DND-41 (cell line): ENCODE measurements at regions not wholly inside any gene's neighbourhood (a gene's known extent, or its start where the extent isn't known, plus 50 kb on each side); places are given as distances from the start of the nearest gene placed in this dataset.

Experiments used
- ATAC-seq: fragments of 200-7000 bp; cut with Tn5 transposase; 3 replicates; pipeline ENCODE4 v1.9.1; 2021; ENCODE audit warnings: low read depth; ENCODE audit not compliant: insufficient read depth
- DNase-seq: peaks from one replicate; pipeline ENCODE4 v3.0.0-alpha.2; 2020
- H2AFZ ChIP-seq: 2 replicates; pipeline ENCODE4 v1.6.0; 2012; ENCODE audit warnings: low read depth, low read length
- H3K27ac ChIP-seq: 2 replicates; pipeline ENCODE4 v1.5.1; 2012; ENCODE audit warnings: low read length, inconsistent platforms
- H3K27me3 ChIP-seq: fragments of 200-600 bp; sonication (generic); 2 replicates; pipeline ENCODE4 v1.6.0; 2012; ENCODE audit warnings: low read length, mild to moderate bottlenecking, inconsistent platforms; ENCODE audit not compliant: insufficient read depth, poor library complexity
- H3K36me3 ChIP-seq: 2 replicates; pipeline ENCODE4 v1.5.1; 2012; ENCODE audit warnings: low read length, inconsistent platforms; ENCODE audit not compliant: insufficient read depth
- H3K4me1 ChIP-seq: 2 replicates; pipeline ENCODE4 v1.5.1; 2012; ENCODE audit warnings: mild to moderate bottlenecking, low read length; ENCODE audit not compliant: insufficient read depth
- H3K4me2 ChIP-seq: 2 replicates; pipeline ENCODE4 v1.6.0; 2012; ENCODE audit warnings: mild to moderate bottlenecking, moderate library complexity, low read length, inconsistent platforms; ENCODE audit not compliant: insufficient read depth
- H3K4me3 ChIP-seq, 2 experiments: fragments of 200-600 bp in 1 of 2; shearing (Covaris generic) in 1 of 2; 2 replicates each; pipeline ENCODE4 v1.5.1; 2012 to 2016; ENCODE audit warnings: inconsistent platforms in 2 of 2, low read length in 2 of 2, mild to moderate bottlenecking in 2 of 2, low read depth in 1 of 2, moderate library complexity in 1 of 2
- H3K79me2 ChIP-seq: 2 replicates; pipeline ENCODE4 v1.6.0; 2012; ENCODE audit warnings: low read length, inconsistent platforms; ENCODE audit not compliant: insufficient read depth
- H3K9ac ChIP-seq: 2 replicates; pipeline ENCODE4 v1.6.0; 2012; ENCODE audit warnings: low read depth, mild to moderate bottlenecking, inconsistent platforms, low read length, moderate library complexity
- H3K9me3 ChIP-seq: 2 replicates; pipeline ENCODE4 v1.5.1; 2012; ENCODE audit warnings: low read length, moderate library complexity, mild to moderate bottlenecking, inconsistent platforms; ENCODE audit not compliant: insufficient read depth, severe bottlenecking
- H4K20me1 ChIP-seq: 2 replicates; pipeline ENCODE4 v1.6.0; 2012; ENCODE audit warnings: low read length; ENCODE audit not compliant: insufficient read depth
- EZH2 ChIP-seq: IDR thresholded peaks from 3 replicates; pipeline ENCODE4 v1.6.1; 2012; ENCODE audit warnings: borderline replicate concordance, low read depth, mild to moderate bottlenecking, moderate library complexity, low read length, inconsistent platforms; ENCODE audit not compliant: severe bottlenecking
- TF ChIP-seq, protein P1 (sequence below): IDR thresholded peaks from 2 replicates; pipeline ENCODE4 v1.5.1; 2012; ENCODE audit warnings: borderline replicate concordance, low read length, moderate library complexity, mild to moderate bottlenecking; ENCODE audit not compliant: poor library complexity, severe bottlenecking; ENCODE audit errors: extremely low read depth

GRCh38 chr1:224846119-224846907, 83.2 kb upstream of the DNAH14 start:
- no peak overlapping the region for H2AFZ ChIP-seq
- no peak overlapping the region for H3K27ac ChIP-seq

DNA sequence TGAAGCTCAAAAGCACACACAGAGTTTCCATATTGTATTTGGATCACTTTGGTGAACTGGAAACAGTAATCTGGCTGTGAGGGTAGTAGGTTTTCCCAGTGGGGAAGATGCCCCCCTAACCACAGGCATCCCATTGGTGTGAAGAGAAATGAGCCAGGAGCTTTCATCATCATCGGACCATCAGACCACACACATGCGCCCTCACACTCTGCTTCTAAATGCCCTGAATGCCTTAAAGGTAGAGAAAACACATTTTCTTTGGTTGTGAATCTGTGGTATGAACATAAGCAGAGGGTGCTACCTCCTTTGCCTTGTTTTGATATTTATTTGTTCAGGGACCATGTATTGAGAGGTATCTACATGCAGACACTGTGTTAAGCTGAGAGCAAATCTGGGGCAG, 79.0 kb upstream of the DNAH14 start:
- no peaks in the 10 kb centered on the region for H3K79me2 ChIP-seq
- peaks cover 11% of the 10 kb centered on the region for H3K4me1 ChIP-seq
- DNase-seq (no peak), ATAC-seq (no peak)
- no peak overlapping the region for H3K9ac ChIP-seq
- no peaks in the 10 kb centered on the region for H4K20me1 ChIP-seq
- TF ChIP-seq EZH2: no peak
- TF ChIP-seq, protein P1, sequence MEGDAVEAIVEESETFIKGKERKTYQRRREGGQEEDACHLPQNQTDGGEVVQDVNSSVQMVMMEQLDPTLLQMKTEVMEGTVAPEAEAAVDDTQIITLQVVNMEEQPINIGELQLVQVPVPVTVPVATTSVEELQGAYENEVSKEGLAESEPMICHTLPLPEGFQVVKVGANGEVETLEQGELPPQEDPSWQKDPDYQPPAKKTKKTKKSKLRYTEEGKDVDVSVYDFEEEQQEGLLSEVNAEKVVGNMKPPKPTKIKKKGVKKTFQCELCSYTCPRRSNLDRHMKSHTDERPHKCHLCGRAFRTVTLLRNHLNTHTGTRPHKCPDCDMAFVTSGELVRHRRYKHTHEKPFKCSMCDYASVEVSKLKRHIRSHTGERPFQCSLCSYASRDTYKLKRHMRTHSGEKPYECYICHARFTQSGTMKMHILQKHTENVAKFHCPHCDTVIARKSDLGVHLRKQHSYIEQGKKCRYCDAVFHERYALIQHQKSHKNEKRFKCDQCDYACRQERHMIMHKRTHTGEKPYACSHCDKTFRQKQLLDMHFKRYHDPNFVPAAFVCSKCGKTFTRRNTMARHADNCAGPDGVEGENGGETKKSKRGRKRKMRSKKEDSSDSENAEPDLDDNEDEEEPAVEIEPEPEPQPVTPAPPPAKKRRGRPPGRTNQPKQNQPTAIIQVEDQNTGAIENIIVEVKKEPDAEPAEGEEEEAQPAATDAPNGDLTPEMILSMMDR: no peak
- H2AFZ ChIP-seq: no peak overlapping the region
- no peak overlapping the region for H3K4me3 ChIP-seq
- H3K9me3 ChIP-seq: no peaks in the 10 kb centered on the region
- no peaks in the 10 kb centered on the region for H3K36me3 ChIP-seq
- no peaks in the 10 kb centered on the region for H3K27me3 ChIP-seq
- no peak overlapping the region for H3K4me2 ChIP-seq
- no peak overlapping the region for H3K27ac ChIP-seq

More at GRCh38 chr1:224846119-224846907, 83.2 kb upstream of the DNAH14 start:
- peaks cover 10% of the 10 kb centered on the region for H3K9me3 ChIP-seq
- H3K4me1 ChIP-seq: peaks cover 2% of the 10 kb centered on the region
- H3K27me3 ChIP-seq: no peaks in the 10 kb centered on the region
- no peak overlapping the region for H3K9ac ChIP-seq
- no peak overlapping the region for H3K4me2 ChIP-seq
- H3K4me3 ChIP-seq: no peak overlapping the region
- ATAC-seq (no peak), DNase-seq (no peak)
- TF ChIP-seq, protein P1: no peak
- no peak for TF ChIP-seq EZH2
- no peaks in the 10 kb centered on the region for H4K20me1 ChIP-seq
- H3K79me2 ChIP-seq: no peaks in the 10 kb centered on the region
- no peaks in the 10 kb centered on the region for H3K36me3 ChIP-seq

DNA sequence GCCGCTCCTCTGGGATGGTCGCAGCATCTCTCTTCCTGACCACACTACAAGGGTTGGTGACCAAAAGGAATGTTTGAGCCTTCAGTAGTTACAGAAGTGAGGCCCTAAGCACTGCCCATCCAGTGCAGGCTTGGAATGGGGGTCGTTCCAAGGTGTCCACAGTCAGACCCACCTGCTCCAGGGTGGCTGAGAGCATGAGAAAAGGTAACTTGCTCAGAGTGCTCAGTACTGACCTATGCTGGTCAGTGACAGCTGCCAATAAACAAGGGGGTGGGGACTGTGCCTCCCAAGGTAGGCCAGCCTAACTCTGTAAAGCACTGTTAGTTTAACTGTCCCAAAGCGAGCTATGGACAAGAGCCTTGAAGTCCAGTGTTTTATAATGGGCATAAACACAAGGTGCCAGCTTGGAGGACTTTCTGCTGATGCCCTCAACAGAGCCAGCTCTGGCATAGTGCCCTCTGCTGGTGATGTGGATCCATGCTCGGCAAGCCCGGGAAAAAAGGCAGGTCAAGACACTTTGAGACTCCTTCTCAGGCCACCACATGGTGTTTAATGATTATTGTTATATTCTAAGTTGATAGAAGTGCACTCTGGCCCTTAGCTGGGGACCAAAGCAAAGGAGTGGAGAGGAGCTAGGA, 78.1 kb upstream of the DNAH14 start:
- H3K4me1 ChIP-seq: peaks cover 11% of the 10 kb centered on the region
- H3K27ac ChIP-seq: peak overlapping the region; percentile 55
- DNase-seq (peak; percentile 72), ATAC-seq (peak; percentile 82)
- H3K4me2 ChIP-seq: no peak overlapping the region
- no peaks in the 10 kb centered on the region for H3K79me2 ChIP-seq
- no peak overlapping the region for H3K9ac ChIP-seq
- no peaks in the 10 kb centered on the region for H4K20me1 ChIP-seq
- H3K4me3 ChIP-seq: no peak overlapping the region
- no peak overlapping the region for H2AFZ ChIP-seq
- no peaks in the 10 kb centered on the region for H3K27me3 ChIP-seq
- TF ChIP-seq, protein P1: peak; percentile 91
- no peak for TF ChIP-seq EZH2
- no peaks in the 10 kb centered on the region for H3K36me3 ChIP-seq
- H3K9me3 ChIP-seq: no peaks in the 10 kb centered on the region
